Adipocyte (in vitro differentiated cells): ENCODE measurements at regions not wholly inside any gene's neighbourhood (a gene's known extent, or its start where the extent isn't known, plus 50 kb on each side); places are given as distances from the start of the nearest gene placed in this dataset.
A peak's percentile ranks its signal among the peaks of the same experiment; 100 is the strongest.

Experiments
- DNase-seq: peaks from one replicate; pipeline ENCODE4 v3.0.0-alpha.2; 2015; ENCODE audit warnings: low read depth
- H3K27me3 ChIP-seq: replicated peaks from 2 replicates; pipeline ENCODE4 v1.7.0; 2013; ENCODE audit warnings: mild to moderate bottlenecking, low read length, moderate library complexity; ENCODE audit not compliant: control insufficient read depth, insufficient read depth
- H3K36me3 ChIP-seq: 2 replicates; pipeline ENCODE4 v1.7.0; 2013; ENCODE audit warnings: low read length, mild to moderate bottlenecking, moderate library complexity; ENCODE audit not compliant: control insufficient read depth, insufficient read depth, severe bottlenecking
- H3K4me1 ChIP-seq: 2 replicates; pipeline ENCODE4 v1.7.0; 2013; ENCODE audit warnings: mild to moderate bottlenecking, low read length, moderate library complexity; ENCODE audit not compliant: control insufficient read depth, insufficient read depth
- H3K4me3 ChIP-seq: 2 replicates; pipeline ENCODE4 v1.7.0; 2013; ENCODE audit warnings: mild to moderate bottlenecking, low read length, moderate library complexity
- H3K9ac ChIP-seq: 2 replicates; pipeline ENCODE4 v1.7.0; 2013; ENCODE audit warnings: mild to moderate bottlenecking, low read length, moderate library complexity
- H3K9me3 ChIP-seq: 2 replicates; pipeline ENCODE4 v1.7.0; 2013; ENCODE audit warnings: mild to moderate bottlenecking, low read length, moderate library complexity; ENCODE audit not compliant: control insufficient read depth

- no peak overlapping the region for H3K9ac ChIP-seq
- H3K27me3 ChIP-seq, result no peaks in the 10 kb centered on the region
- H3K36me3 ChIP-seq, result no peaks in the 10 kb centered on the region
- H3K4me3 ChIP-seq, result no peak overlapping the region
- DNase-seq, result peak; percentile 9
- peaks cover 18% of the 10 kb centered on the region for H3K4me1 ChIP-seq
- H3K9me3 ChIP-seq, result peaks cover 7% of the 10 kb centered on the region
These were observed 206.5 kb upstream of the IRX3 start for GRCh38 chr16:54493061-54493460.

GRCh38 chr16:54490112-54490488, 203.5 kb upstream of the IRX3 start:
- Histone ChIP-seq H3K27me3 (no peaks in the 10 kb centered on the region), H3K4me3 (no peak overlapping the region), H3K9ac (no peak overlapping the region), H3K4me1 (peaks cover 18% of the 10 kb centered on the region), H3K36me3 (no peaks in the 10 kb centered on the region), H3K9me3 (no peaks in the 10 kb centered on the region)
- no peak for DNase-seq

DNA sequence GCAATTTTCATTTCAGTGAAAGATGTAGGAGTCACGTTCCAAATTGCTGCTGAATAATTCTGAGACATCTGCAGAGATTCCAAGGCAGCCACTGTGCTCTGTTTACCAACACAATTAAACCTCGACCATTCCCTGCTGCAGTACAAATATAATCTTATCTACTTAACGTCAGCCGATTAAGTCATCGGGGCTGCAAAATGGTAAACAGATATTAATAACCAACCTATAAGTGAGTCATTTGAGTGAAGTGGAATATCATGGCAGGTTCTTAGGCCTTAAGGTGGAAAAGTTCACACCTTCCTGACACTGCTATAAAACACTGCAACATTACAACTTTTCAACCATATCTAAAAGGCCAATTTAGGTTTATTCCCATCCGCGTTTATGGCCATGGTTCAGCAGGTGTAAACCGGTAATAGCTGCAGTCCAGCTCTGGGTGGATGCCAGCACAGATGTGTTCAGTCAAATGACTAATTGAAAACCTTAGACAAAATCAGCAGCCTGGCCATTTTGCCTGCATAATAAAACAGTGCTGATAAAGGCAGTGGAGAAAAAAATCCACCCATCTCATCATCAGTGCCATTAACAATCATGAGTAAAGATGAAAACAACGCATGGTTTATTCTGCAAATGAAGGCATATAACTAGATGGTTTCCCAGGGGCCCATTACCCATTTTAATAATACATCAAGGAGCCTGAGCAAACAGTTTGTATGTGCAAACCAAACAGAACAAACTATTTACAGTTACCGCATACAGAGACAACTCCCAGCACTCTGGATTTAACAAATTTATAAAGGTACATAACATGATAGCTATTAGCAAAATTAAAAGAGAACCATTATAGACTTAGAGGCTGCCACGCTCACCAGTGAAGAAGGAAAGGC, 202.9 kb upstream of the IRX3 start:
- Histone ChIP-seq H3K36me3 (no peaks in the 10 kb centered on the region), H3K9ac (no peak overlapping the region), H3K4me3 (no peak overlapping the region), H3K4me1 (peaks cover 18% of the 10 kb centered on the region), H3K27me3 (no peaks in the 10 kb centered on the region), H3K9me3 (no peaks in the 10 kb centered on the region)
- DNase-seq, result no peak

DNA sequence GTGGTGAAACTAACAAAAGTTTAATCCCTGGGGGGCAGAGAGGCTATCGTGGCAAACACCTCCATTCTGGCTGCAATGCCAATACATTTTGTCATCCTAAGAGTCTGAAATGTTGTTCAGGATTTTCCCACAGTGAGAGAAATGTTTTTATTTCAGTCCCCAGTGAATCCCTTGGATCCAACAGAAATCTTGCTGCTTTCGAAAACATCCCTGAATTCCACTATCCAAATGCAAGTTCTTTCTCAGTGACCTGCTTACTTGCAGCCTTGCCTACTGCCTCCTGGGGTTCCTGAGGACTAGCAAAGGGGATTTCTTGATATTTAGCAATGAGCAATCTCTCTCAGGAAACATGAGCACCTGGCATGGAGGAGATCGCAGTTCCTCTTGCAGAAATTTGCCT, 202.1 kb upstream of the IRX3 start:
- no peak for DNase-seq
- peaks cover 26% of the 10 kb centered on the region for H3K4me1 ChIP-seq
- no peak overlapping the region for H3K9ac ChIP-seq
- H3K36me3 ChIP-seq, result no peaks in the 10 kb centered on the region
- H3K9me3 ChIP-seq, result no peaks in the 10 kb centered on the region
- no peaks in the 10 kb centered on the region for H3K27me3 ChIP-seq
- no peak overlapping the region for H3K4me3 ChIP-seq

DNA sequence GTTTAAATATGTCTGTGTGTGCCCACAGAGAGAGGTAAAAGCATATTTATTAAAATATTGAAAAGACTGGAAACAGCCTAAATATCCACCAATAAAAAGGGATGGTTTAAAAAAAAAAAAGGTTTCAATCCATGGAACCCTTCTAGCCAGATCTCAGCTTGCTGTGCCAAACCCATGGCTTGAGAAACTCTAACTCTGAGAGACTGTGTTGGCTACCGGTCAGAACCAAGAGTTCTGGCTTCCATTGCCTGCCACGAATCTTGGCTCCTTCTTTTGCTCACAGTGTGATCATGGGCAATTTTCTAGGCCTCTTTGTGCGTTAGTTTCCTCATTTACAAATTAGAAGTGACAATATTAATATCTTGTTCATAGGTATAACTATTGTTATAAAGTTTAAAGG, 201.3 kb upstream of the IRX3 start:
- Histone ChIP-seq H3K9me3 (no peaks in the 10 kb centered on the region), H3K4me3 (no peak overlapping the region), H3K36me3 (no peaks in the 10 kb centered on the region), H3K4me1 (peaks cover 25% of the 10 kb centered on the region), H3K9ac (no peak overlapping the region), H3K27me3 (no peaks in the 10 kb centered on the region)
- DNase-seq, result no peak

DNA sequence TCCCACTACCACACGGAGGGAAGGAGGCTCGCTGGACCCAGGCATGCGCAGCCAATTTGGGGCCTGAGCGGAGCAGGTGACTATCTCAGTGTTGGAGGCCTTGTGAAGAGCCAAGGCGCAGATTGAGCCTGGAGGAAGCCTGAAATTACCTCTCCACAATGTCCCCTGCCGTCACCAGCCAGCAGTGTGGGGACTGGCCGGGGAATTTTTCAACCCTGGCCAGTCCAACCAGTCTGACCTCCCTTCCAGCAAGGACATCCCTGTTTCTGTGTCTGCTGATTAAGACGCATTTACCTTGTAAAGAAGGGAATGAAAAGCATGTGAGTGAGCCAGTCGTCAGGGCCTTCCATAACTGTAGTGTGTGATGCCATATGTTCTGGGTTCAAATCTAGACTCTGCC, 198.1 kb upstream of the IRX3 start:
- DNase-seq, result no peak
- peaks cover 25% of the 10 kb centered on the region for H3K4me1 ChIP-seq
- no peaks in the 10 kb centered on the region for H3K9me3 ChIP-seq
- H3K36me3 ChIP-seq, result no peaks in the 10 kb centered on the region
- no peaks in the 10 kb centered on the region for H3K27me3 ChIP-seq
- no peak overlapping the region for H3K4me3 ChIP-seq
- no peak overlapping the region for H3K9ac ChIP-seq

- H3K9ac ChIP-seq, result no peak overlapping the region
- H3K36me3 ChIP-seq, result no peaks in the 10 kb centered on the region
- no peak for DNase-seq
- peaks cover 11% of the 10 kb centered on the region for H3K4me1 ChIP-seq
- H3K4me3 ChIP-seq, result no peak overlapping the region
- H3K27me3 ChIP-seq, result no peaks in the 10 kb centered on the region
- no peaks in the 10 kb centered on the region for H3K9me3 ChIP-seq
These were observed 196.4 kb upstream of the IRX3 start for GRCh38 chr16:54482892-54483574.

DNA sequence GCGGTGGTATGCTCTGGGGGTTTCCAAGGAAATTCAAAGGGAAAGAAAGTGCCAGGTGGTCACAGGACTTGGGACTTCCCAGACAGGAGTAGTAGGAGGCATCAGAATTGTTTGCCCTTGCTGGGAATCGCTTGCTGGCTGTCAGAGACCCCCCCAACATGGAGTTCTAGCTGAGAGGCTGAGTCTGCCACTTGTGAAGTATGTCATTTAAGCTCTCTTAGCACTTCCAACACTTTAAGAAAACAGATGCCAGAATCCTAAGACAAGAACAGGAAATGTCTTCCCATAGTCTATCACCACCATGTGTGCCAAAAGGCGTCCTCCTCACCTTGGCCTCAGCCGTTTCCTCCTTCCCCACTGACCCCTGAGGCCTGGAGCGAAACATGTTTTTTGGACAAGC, 193.8 kb upstream of the IRX3 start:
- Histone ChIP-seq H3K9me3 (no peaks in the 10 kb centered on the region), H3K27me3 (peaks cover 4% of the 10 kb centered on the region), H3K9ac (no peak overlapping the region), H3K36me3 (no peaks in the 10 kb centered on the region), H3K4me1 (peaks cover 11% of the 10 kb centered on the region), H3K4me3 (no peak overlapping the region)
- no peak for DNase-seq

GRCh38 chr16:54479546-54479945, 193.0 kb upstream of the IRX3 start:
- H3K27me3 ChIP-seq, result peaks cover 13% of the 10 kb centered on the region
- no peaks in the 10 kb centered on the region for H3K36me3 ChIP-seq
- H3K4me1 ChIP-seq, result peaks cover 11% of the 10 kb centered on the region
- DNase-seq, result no peak
- no peak overlapping the region for H3K9ac ChIP-seq
- H3K9me3 ChIP-seq, result no peaks in the 10 kb centered on the region
- no peak overlapping the region for H3K4me3 ChIP-seq

GRCh38 chr16:54477714-54478113, 191.1 kb upstream of the IRX3 start:
- Histone ChIP-seq H3K9me3 (no peaks in the 10 kb centered on the region), H3K4me3 (no peak overlapping the region), H3K27me3 (peaks cover 15% of the 10 kb centered on the region), H3K4me1 (peaks cover 9% of the 10 kb centered on the region), H3K9ac (no peak overlapping the region), H3K36me3 (no peaks in the 10 kb centered on the region)
- DNase-seq, result no peak

DNA sequence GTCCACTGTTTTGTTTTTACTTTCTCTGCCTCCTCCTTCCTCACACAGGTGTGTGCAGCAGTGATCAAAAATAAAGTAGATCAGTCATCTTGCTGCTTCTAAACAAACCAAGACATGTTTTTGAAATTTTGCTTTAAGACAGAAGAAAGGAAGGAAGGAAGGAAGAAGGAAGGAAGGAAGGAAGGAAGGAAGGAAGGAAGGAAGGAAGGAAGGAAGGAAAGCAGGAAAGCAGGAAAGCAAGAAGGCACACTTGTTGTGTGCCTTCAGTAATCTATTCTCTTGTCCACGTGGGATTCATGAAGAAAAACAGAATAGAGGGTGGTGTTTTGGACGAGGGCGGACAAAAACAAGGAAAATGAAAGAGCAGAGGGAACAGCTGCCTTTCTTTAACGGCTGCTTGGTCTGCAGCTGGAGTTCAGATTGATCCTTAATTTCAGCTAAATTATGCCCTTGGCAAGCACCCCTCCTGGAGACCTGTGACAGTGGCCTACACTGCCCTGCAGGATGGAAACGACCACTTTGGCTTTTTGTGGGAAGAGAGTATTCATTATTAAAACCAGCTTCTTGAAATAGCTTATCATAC, 188.5 kb upstream of the IRX3 start:
- Histone ChIP-seq H3K4me1 (peaks cover 9% of the 10 kb centered on the region), H3K9ac (no peak overlapping the region), H3K27me3 (peaks cover 15% of the 10 kb centered on the region), H3K9me3 (no peaks in the 10 kb centered on the region), H3K4me3 (no peak overlapping the region), H3K36me3 (no peaks in the 10 kb centered on the region)
- DNase-seq, result no peak
